ENCODE measurements at regions not wholly inside any gene's neighbourhood (a gene's known extent, or its start where the extent isn't known, plus 50 kb on each side); places are given as distances from the start of the nearest gene placed in this dataset.

DNA sequence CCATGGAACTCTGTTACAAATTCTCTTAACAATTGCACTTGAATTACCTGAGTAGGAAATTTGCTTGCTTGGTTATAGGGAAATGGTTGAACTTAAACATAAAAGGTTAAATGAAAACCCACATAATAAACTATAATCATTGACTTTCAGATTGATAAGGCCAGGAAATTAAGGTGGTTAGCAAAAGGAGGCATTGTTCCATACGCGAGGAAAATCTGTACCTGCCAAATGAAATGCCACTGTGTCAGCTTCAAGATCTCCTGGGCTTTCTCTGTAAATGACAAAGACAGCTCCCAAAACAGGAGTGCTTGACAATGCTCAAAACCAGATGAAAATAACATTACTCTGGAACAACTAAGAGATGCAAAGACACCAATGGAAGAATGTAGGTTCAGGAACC, 125.5 kb upstream of the KLF3 start:
- DNase-seq (ENCODE audit: low read depth in 1 of 2, low spot score in 1 of 2) = no peak

GRCh38 chr4:38539501-38539900, 124.5 kb upstream of the KLF3 start:
- DNase-seq (ENCODE audit: low read depth in 1 of 2, low spot score in 1 of 2) = no peak

DNA sequence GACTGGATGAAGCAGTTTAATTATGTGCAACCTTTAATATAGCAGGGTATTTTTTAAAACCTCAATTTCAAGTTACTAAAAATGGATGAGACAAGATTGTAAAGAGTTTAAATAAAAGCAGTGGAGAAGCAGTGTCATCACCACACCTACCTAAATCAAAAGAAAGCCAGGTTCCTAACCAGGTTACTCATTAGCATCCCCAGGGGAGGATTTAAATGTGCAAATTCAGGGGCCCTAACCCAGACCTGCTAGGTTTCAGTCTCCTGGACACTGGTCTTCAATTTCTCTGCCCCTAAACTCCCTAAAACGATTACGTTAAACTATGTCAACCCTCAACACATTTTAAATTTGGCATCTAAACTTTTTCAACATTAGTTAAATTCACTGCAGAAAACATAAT, 116.9 kb upstream of the KLF3 start:
- no peak for DNase-seq (ENCODE audit: low read depth in 1 of 2, low spot score in 1 of 2)

GRCh38 chr4:38548256-38548655, 115.7 kb upstream of the KLF3 start:
- DNase-seq (ENCODE audit: low read depth in 1 of 2, low spot score in 1 of 2) = no peak

DNA sequence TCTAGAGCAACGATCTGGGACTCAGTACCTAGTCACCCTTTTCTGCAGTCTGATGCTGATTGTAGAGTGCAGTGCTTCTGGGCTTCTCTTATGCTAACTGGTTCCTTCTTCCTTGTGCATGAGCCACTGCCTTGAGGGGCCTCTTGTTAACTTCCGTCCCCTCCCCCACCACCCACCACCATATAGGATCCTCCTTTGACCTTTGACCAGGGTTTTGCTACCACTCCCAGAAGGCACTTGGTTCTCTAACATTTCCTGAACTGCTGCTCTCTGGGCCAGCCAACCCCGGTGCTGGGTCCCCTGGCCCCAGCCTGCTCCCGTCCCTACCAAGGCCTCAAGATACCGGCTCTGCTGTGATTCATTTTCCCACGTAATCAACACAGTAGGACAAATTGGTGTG, 104.6 kb upstream of the KLF3 start:
- no peak for DNase-seq (ENCODE audit: low read depth in 1 of 2, low spot score in 1 of 2)

DNA sequence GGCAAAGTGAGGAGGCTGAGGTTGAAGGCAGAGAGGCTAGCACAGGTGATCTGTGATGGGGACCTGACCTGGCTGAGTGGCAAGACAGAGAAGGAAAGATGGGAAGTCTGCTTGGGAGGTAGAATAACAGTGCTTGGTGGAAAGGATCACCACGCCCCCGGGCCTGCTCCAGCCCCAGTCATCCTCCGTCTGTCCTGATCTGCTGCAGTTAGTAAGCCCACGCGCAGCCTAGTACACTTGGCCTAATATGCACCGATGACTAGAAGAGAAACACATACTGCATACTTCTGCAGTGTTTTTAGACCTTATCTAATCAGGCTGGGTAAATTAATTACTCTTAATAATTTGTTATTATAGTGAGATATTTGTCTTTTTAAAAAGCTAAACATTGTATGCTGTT, 103.7 kb upstream of the KLF3 start:
- no peak for DNase-seq (ENCODE audit: low read depth in 1 of 2, low spot score in 1 of 2)

- DNase-seq (ENCODE audit: low read depth in 1 of 2, low spot score in 1 of 2) = no peak
Observed at GRCh38 chr4:38560768-38561558, 103.0 kb upstream of the KLF3 start.

DNA sequence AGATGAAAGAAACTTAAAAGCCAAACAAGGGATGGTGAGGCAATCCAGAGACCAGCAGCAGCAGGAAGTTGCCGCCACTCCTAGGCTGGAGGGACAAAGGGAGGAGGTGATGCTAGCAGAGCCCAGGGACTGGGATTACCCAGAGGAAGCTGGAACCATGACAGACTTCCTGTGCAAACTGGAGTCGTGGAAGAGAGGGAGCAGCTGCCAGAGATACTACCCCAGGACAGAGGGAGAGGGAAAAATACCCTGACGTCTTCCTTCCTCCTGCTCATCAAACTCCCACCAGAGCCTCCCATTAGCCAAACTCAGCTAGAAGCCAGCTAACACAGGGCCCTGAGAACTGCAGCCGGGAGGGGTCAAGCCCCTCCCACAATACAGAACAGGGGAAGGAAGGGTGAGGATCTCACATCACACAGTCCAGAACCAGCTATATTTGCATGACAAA, 101.2 kb upstream of the KLF3 start:
- DNase-seq (ENCODE audit: low read depth in 1 of 2, low spot score in 1 of 2) = no peak

- DNase-seq (ENCODE audit: low read depth in 1 of 2, low spot score in 1 of 2) = no peak
Observed at GRCh38 chr4:38563707-38564495, 100.1 kb upstream of the KLF3 start.

DNA sequence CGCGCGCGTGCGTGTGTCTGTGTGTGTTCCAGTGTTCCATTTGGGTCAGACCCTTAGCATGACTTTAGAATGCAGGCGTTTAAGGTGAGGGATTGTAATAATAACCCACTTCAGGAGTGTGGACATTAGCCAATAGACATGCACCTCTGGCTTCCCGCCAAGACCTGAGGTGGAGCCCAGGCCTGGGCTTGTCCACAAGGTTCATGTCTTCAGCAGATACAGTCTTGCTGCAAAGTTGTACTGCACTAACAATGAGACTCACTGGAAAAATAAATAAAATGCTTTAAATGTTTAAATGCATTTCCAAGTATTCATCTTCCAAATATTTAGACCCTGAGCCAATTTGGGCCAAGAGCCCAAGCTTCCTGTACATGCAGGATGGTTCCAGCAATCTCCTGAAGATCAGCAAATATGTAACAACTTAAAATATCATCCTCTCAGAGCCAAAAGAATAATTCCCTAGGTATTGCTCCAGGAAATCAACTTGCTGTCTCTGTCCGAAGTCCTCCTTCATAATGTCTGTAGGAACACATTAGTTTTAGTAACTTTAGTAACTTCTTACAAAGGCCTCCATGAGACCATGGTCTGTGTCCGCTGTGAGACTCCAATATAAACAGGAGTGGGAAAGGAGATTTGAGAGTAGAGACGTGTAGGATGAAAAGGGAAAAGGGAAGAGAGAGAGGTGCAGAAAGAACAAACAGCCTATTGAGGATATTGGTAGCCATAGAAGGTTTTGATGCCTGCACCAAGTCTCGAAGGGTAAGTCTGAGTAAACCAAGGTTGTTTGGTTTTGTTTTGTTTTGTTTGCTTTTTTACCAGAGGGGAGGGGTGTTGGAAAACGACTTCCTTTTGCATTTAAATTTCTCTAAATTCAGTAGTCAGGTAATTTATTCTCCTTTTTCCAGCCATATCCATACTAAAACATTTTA, 98.5 kb upstream of the KLF3 start:
- no peak for DNase-seq (ENCODE audit: low read depth in 1 of 2, low spot score in 1 of 2)

DNA sequence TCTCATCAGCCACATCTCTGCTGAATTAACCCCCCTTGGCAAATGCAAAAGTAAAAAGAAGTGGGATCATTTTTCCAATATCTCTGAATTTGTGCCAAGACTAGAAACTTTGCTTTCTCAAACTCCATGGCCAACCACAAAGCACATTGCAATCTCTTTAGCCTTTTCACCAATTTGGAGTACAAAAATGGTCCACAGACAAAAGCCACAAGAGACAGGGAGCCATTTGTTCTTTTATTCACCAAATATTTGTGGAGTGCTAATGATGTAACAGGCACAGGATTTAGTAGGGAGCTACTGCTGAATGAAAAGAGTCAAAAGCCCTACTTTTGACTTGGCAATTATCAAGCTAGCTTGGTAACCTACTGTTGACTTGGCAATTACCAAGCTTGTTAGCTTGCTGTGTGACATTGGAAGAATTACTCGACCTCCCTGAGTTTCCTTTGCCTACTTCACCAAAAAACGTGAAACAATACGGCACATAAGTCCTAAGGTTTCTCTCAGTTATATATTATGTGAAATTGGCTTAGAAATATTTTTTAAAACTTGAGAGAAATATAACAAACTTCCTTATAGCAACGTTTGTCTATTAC, 97.1 kb upstream of the KLF3 start:
- DNase-seq (ENCODE audit: low read depth in 1 of 2, low spot score in 1 of 2) = no peak

DNA sequence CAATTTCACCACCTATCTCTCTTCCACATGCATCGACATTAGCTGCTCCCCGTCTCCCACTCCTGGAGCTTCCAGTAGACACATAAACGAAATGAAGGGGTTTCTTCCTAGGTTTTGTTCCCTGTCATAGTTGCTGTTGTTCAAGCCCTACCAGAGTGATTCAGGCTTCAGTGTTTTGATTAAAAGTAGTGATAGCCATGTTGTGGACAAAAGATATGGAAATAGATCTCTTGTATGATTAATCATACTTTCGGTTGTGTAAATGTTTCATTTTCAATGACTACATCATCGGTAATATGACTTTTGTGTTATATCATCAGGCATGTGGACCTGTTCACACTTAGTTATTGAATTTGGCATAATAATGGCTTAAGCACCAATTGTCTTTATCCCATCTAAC, 96.5 kb upstream of the KLF3 start:
- no peak for DNase-seq (ENCODE audit: low read depth in 1 of 2, low spot score in 1 of 2)

- DNase-seq (ENCODE audit: low read depth in 1 of 2, low spot score in 1 of 2) = no peak
Observed at GRCh38 chr4:38568768-38569167, 95.2 kb upstream of the KLF3 start.

- DNase-seq (ENCODE audit: low read depth in 1 of 2, low spot score in 1 of 2) = no peak
Observed at GRCh38 chr4:38570647-38571276, 93.2 kb upstream of the KLF3 start.

DNA sequence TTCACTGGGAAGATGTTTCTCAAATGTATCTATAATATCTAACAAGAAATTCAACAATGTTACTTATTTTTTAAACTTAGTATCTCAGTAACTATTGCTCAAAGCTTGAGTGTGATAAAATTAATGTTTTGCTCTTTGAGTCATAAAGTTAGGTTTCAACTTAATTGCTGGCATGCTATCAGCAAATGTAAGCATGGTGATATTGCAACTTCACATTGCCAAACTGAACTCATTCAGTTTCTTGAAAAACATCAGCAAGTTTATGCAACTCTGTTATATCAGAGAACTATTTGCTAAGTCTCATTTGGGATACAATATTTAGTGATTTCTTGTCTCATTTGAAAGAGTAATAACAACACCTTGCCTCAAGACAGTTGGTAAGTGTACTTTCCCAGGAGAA, 91.2 kb upstream of the KLF3 start:
- no peak for DNase-seq (ENCODE audit: low read depth in 1 of 2, low spot score in 1 of 2)

DNA sequence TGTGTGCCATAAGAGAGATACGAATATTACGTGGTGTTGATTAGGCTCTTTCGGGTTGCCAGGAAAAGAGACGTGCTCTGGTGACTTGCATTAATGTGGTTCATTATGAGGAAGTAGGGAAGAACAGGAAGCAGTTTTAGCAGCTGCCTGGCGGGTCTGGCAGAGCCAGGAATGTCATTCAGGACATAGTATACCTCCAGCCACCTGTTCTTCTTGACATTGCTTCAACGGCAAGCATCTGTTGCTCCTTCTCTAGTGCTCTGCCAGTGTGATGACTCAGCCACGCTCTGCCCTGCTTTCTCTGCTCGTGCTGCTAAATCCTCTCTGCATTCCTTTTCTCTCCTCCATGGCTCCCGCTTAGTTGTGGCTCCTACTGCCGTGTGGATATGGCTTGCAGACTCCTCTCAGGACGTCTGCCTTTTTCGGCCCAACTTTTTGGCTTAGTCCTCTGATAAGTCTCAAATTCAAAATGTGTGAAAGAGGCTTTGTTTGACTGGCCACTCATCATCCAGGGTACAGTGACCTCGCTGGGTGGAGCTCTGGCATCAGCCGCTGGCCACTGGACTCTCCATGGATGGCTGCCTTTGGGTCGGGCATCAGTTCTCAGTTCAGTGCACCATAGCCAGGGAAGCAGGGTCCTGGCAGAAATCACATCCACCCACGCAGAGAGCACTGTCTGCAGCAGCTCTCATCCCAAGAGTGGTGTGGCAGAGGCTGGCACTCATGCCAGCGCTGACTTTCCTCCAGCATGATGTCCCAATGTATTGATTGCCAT, 89.3 kb upstream of the KLF3 start:
- no peak for DNase-seq (ENCODE audit: low read depth in 1 of 2, low spot score in 1 of 2)

DNA sequence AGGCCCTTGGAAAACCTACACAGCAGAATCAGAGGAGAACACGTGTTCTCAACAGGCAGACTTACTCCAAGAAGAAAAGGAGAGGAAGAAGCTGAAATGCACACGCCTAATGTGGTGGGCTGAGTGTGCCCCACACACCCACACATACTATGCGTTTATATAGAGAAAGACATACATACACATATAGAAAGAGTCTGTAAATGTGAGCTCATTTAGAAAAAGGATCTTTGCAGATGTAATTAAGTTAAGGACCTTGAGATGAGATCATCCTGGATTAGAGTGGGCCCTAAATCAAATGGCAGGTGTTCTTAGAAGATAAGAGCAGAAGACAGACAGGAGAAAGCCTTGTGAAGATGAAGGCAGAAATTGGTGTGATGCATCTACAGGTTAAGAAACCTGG, 87.2 kb upstream of the KLF3 start:
- no peak for DNase-seq (ENCODE audit: low read depth in 1 of 2, low spot score in 1 of 2)

GRCh38 chr4:38577462-38577861, 86.5 kb upstream of the KLF3 start:
- DNase-seq (ENCODE audit: low read depth in 1 of 2, low spot score in 1 of 2) = no peak

- no peak for DNase-seq (ENCODE audit: low read depth in 1 of 2, low spot score in 1 of 2)
Observed at GRCh38 chr4:38581426-38582106, 82.4 kb upstream of the KLF3 start.
